Lower lobe of right lung (tissue), 2 donors: ENCODE measurements at regions not wholly inside any gene's neighbourhood (a gene's known extent, or its start where the extent isn't known, plus 50 kb on each side); places are given as distances from the start of the nearest gene placed in this dataset.

ENCODE experiments used
- ATAC-seq, 2 donors: fragments of 200-7000 bp; cut with Tn5 transposase; one replicate each; pipeline ENCODE4 v1.9.1; 2020 to 2022; ENCODE audit warnings: mild to moderate bottlenecking in 2 of 2, moderate library complexity in 2 of 2
- DNase-seq: peaks from one replicate; pipeline ENCODE4 v3.0.0-alpha.2; 2020
- H3K27ac ChIP-seq: fragments of 200-600 bp; one replicate; pipeline ENCODE4 v1.8.0; 2022
- H3K27me3 ChIP-seq: fragments of 200-600 bp; one replicate; pipeline ENCODE4 v1.8.0; 2022; ENCODE audit warnings: low read depth
- H3K36me3 ChIP-seq: fragments of 200-600 bp; one replicate; pipeline ENCODE4 v1.8.0; 2022; ENCODE audit warnings: mild to moderate bottlenecking
- H3K4me1 ChIP-seq: fragments of 200-600 bp; one replicate; pipeline ENCODE4 v1.8.0; 2022
- H3K4me3 ChIP-seq: fragments of 200-600 bp; one replicate; pipeline ENCODE4 v1.8.0; 2022; ENCODE audit warnings: mild to moderate bottlenecking
- H3K9me3 ChIP-seq: fragments of 200-600 bp; one replicate; pipeline ENCODE4 v1.8.0; 2022
- intact Hi-C: fragments of 100-400 bp; cut with DNase I; formaldehyde crosslinking; loops from one replicate; pipeline ENCODE4 v1.11.0; 2022
- TF ChIP-seq, protein P1 (sequence below): fragments of 200-600 bp; IDR thresholded peaks from one replicate; pipeline ENCODE4 v1.8.0; 2022; ENCODE audit warnings: antibody characterized with exemption, mild to moderate bottlenecking
- donor health status: DM: no; HTN: yes; CAD: no; lungs with severe emphysema.

DNA sequence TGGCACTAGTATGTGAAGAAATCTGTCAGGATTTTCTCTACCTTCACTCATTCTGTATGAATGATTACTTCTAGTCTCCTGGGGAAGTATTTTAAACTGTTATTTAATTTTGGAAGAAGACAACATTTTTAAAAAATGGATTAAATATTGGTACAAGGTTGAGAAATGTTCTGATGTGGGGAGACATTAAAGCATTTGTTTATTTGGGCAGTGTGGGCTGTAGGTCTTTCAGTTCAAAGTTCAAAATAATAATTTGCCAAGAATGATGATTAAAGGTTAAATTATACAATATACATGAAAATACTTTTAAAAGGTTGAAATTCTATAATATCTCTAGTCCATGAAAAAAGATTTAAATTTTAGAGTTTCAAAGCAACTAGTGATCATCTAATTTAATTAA is 194.7 kb downstream of the NHLRC3 start:
- H3K27me3 ChIP-seq: no peaks in the 10 kb centered on the region
- no peak overlapping the region for H3K27ac ChIP-seq
- H3K4me1 ChIP-seq: no peaks in the 10 kb centered on the region
- intact Hi-C loops: no loop called here
- DNase-seq (no peak), ATAC-seq (no peak)
- no peaks in the 10 kb centered on the region for H3K9me3 ChIP-seq
- H3K36me3 ChIP-seq: no peaks in the 10 kb centered on the region
- TF ChIP-seq, protein P1, sequence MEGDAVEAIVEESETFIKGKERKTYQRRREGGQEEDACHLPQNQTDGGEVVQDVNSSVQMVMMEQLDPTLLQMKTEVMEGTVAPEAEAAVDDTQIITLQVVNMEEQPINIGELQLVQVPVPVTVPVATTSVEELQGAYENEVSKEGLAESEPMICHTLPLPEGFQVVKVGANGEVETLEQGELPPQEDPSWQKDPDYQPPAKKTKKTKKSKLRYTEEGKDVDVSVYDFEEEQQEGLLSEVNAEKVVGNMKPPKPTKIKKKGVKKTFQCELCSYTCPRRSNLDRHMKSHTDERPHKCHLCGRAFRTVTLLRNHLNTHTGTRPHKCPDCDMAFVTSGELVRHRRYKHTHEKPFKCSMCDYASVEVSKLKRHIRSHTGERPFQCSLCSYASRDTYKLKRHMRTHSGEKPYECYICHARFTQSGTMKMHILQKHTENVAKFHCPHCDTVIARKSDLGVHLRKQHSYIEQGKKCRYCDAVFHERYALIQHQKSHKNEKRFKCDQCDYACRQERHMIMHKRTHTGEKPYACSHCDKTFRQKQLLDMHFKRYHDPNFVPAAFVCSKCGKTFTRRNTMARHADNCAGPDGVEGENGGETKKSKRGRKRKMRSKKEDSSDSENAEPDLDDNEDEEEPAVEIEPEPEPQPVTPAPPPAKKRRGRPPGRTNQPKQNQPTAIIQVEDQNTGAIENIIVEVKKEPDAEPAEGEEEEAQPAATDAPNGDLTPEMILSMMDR: no peak
- no peak overlapping the region for H3K4me3 ChIP-seq

DNA sequence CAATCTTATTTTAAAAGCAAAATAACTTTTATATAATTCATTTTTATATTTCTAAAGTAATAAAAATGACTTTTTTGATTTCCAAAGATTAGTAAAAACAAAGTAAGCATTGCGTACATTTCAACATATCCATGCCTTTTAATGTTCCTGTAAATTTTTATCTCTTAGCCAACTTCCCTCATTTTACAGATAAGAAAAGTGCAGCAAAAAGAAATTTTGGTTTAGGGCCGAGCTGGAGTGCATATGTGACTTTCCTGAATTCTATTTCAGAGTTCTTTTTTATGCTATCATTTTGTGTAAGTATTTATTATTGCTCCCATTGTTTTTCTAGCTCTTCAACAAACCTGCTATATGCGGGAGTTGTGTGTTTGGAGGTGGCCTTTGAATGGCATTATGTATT is 195.3 kb downstream of the NHLRC3 start:
- TF ChIP-seq, protein P1: no peak
- H3K4me3 ChIP-seq: no peak overlapping the region
- no peaks in the 10 kb centered on the region for H3K36me3 ChIP-seq
- ATAC-seq (no peak), DNase-seq (no peak)
- H3K27ac ChIP-seq: no peak overlapping the region
- intact Hi-C loops: no loop called here
- no peaks in the 10 kb centered on the region for H3K27me3 ChIP-seq
- no peaks in the 10 kb centered on the region for H3K9me3 ChIP-seq
- no peaks in the 10 kb centered on the region for H3K4me1 ChIP-seq

DNA sequence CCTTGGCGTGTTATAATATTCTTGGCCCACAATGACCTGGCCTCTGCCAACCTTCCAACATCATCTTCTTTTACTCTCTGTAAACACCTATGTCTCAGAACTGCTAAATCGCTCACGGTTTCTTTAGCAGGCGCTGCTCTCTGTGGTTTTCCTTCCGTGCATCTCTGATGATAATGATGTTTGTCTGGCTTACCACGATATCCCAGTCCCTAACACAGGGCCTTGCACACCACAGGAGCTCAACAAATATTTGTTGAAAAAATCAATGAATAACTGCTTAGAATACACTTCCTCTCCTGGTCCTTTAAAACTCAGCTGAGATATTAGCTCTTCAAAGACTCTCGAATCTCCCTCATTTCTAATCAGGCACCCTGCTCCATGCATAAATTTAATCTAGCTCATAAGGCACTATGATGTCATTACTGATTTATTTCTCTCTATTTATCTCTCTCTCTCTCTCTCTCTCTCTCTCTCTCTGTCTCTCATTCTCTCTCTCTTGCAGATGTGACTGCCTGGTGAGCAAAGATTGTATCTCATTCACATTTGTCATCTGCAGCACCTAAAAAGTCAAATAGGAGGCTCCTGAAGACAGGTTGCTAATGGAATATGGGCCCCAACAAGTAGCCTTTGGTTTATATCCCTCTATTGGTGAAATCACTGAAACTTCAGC is 206.4 kb downstream of the NHLRC3 start:
- no peaks in the 10 kb centered on the region for H3K36me3 ChIP-seq
- DNase-seq (no peak), ATAC-seq (no peak)
- intact Hi-C loops: no loop called here
- no peaks in the 10 kb centered on the region for H3K27me3 ChIP-seq
- no peaks in the 10 kb centered on the region for H3K4me1 ChIP-seq
- TF ChIP-seq, protein P1: no peak
- no peak overlapping the region for H3K27ac ChIP-seq
- H3K4me3 ChIP-seq: no peak overlapping the region
- no peaks in the 10 kb centered on the region for H3K9me3 ChIP-seq

DNA sequence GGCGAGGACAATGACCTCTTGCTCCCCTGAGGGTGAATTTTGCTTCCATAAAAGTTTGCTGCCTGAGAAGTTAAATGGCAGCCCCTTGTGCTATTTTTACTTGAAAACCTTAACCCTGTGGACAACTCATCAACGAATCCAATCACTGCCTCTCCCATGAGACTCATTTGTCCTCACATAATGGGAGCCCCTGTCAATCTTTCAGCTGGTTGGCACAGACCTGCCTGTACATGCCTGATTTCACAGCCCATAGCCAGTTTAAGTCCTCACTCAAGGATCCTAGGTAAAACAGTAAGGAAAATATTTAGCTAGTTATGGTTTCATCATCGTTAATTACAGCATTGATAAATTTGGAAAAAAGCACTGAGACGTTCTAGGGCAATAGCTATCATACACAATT is 207.4 kb downstream of the NHLRC3 start:
- intact Hi-C loops: no loop called here
- no peaks in the 10 kb centered on the region for H3K9me3 ChIP-seq
- no peak overlapping the region for H3K27ac ChIP-seq
- H3K36me3 ChIP-seq: no peaks in the 10 kb centered on the region
- H3K27me3 ChIP-seq: no peaks in the 10 kb centered on the region
- no peak overlapping the region for H3K4me3 ChIP-seq
- H3K4me1 ChIP-seq: no peaks in the 10 kb centered on the region
- ATAC-seq (no peak), DNase-seq (no peak)
- TF ChIP-seq, protein P1: no peak

DNA sequence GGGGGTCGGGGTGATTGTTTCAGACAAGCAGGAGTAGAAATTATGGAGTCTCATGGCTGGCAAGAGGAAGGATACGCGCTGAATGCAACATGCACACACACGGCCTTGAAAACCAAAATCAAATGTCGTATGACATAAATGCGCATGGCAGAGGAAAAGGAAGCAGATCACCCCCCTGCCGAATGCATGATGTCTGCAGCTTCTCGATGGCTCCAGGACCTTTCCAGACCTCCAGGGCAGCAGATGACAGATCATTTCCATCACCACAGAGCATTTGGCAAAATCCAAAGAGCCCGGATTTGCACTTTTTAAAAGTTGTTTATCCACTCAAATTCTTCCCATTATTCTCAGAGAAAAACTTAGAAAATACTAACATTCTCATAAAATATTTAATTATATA is 211.7 kb downstream of the NHLRC3 start:
- Histone ChIP-seq H3K9me3 (no peaks in the 10 kb centered on the region), H3K27me3 (no peaks in the 10 kb centered on the region), H3K4me3 (no peak overlapping the region), H3K4me1 (no peaks in the 10 kb centered on the region), H3K27ac (no peak overlapping the region), H3K36me3 (no peaks in the 10 kb centered on the region)
- DNase-seq (no peak), ATAC-seq (no peak)
- TF ChIP-seq, protein P1: no peak
- intact Hi-C loops: no loop called here
